ENCODE measurements at regions not wholly inside any gene's neighbourhood (a gene's known extent, or its start where the extent isn't known, plus 50 kb on each side); places are given as distances from the start of the nearest gene placed in this dataset.

GRCh38 chr22:47233316-47234243 is 471.1 kb downstream of the TBC1D22A start:
- no peak for DNase-seq (ENCODE audit: low read depth, low spot score)

DNA sequence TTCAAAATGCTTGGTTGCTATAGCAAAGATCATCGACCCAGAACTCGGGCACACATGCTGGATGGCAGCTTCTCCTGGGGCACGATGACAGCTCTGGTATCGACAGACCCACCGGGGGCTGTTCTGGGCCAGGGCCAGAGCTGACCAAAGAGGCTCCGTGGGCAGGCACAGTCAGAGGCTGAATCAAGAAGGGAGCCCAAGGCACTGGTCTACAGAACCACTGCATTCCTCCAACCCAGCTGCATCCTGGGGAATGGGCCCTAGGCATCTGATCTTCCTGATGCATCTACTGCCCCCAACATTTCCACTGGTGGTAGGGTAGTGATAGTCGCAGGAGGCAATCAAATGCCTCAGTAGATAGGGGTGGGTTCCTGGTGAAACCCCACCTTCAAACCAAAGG is 470.3 kb downstream of the TBC1D22A start:
- DNase-seq (ENCODE audit: low read depth, low spot score): no peak

DNA sequence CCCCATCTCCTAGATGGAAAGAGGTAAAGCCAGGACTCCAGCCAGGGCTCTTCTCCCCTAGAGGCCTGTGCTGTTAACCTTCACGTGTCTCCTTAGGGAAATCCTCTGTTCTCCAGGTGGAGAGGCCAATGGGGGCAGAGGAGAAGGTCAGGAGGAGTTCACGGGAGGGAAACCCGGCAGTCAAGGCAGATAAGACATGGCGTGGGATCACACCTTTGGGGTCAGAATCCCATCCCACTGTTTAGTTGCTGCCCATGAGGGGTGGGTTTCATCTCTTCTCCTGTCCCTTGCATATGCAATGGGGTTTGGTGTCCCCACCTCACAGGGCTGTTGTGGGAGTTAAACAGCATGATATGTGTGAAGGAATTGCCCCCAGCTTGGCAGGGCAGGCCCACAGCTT is 469.7 kb downstream of the TBC1D22A start:
- no peak for DNase-seq (ENCODE audit: low read depth, low spot score)

GRCh38 chr22:47231759-47232158 is 469.3 kb downstream of the TBC1D22A start:
- DNase-seq (ENCODE audit: low read depth, low spot score): no peak

- no peak for DNase-seq (ENCODE audit: low read depth, low spot score)
Measured at GRCh38 chr22:47230741-47231140, 468.3 kb downstream of the TBC1D22A start.

GRCh38 chr22:47230251-47230650 is 467.8 kb downstream of the TBC1D22A start:
- DNase-seq (ENCODE audit: low read depth, low spot score): no peak

GRCh38 chr22:47228767-47229166 is 466.3 kb downstream of the TBC1D22A start:
- DNase-seq (ENCODE audit: low read depth, low spot score): no peak

GRCh38 chr22:47225931-47226633 is 463.6 kb downstream of the TBC1D22A start:
- no peak for DNase-seq (ENCODE audit: low read depth, low spot score)

DNA sequence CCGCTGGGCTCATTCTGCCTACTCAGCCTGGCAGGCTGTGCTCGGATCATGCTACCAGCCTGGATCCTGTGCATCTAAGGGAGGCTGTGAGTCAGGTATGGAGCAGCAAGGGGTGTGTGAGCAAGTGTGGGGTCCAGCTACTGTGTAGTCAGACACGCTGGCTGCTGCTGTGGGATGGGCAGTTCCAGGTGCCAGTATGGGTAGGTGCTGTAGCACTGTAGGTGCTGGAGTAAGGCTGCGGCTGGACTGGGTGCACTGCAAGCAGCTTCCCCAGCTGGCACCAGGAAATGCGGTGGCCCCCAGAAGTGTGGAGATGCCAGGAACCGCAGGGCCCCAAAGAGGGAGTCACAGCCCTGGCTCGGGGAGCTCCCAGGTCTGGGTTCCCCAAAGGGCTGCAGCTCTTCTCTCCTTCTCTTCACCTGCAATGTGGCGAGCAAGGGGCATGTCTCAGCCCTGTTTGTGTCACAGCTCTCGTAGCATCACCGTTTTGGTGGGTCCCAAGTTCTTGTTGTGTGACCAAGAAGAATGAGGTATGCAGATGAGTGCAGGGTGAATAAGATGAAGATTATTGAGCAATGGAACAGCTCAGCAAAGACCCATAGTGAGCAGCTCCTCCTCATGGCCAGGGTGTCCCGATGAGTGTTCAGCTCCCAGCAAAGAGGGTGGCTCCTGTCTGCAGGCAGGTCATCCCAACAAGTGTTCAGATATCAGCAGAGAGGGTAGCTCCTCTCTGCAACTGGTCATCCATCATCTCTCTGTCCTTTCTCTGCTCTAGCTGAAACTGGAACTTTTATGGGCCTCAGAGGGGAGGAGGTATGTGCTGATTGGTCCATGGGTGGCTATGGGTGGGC is 462.9 kb downstream of the TBC1D22A start:
- no peak for DNase-seq (ENCODE audit: low read depth, low spot score)
